Heart right ventricle (tissue), 16 donors: ENCODE measurements at regions not wholly inside any gene's neighbourhood (a gene's known extent, or its start where the extent isn't known, plus 50 kb on each side); places are given as distances from the start of the nearest gene placed in this dataset.
A peak's percentile ranks its signal among the peaks of the same experiment; 100 is the strongest.

Experiments
- ATAC-seq, 8 donors: fragments of 200-7000 bp; cut with Tn5 transposase; one replicate each; pipeline ENCODE4 v1.9.1; 2020; ENCODE audit warnings: mild to moderate bottlenecking in 8 of 8, moderate library complexity in 8 of 8, moderate number of reproducible peaks in 1 of 8
- DNase-seq, 2 donors: peaks; one replicate each; pipeline ENCODE4 v3.0.0-alpha.2; 2020
- H3K27ac ChIP-seq, 10 donors: fragments of 200-600 bp; sonication (generic) in 2 of 10; one replicate each; pipeline versions ENCODE4 v1.5.0 to v1.8.0; 2020 to 2022; ENCODE audit warnings: mild to moderate bottlenecking in 3 of 10
- H3K27me3 ChIP-seq, 7 donors: fragments of 200-600 bp; one replicate each; pipeline ENCODE4 v1.8.0; 2021 to 2022; ENCODE audit warnings: mild to moderate bottlenecking in 2 of 7
- H3K36me3 ChIP-seq, 9 donors: fragments of 200-600 bp; sonication (generic) in 1 of 9; one replicate each; pipeline versions ENCODE4 v1.5.0 to v1.8.0; 2020 to 2022; ENCODE audit warnings: mild to moderate bottlenecking in 2 of 9
- H3K4me1 ChIP-seq, 9 donors: fragments of 200-600 bp; sonication (generic) in 1 of 9; one replicate each; pipeline versions ENCODE4 v1.5.0 to v1.8.0; 2020 to 2022; ENCODE audit warnings: mild to moderate bottlenecking in 4 of 9
- H3K4me3 ChIP-seq, 10 donors: fragments of 200-600 bp; sonication (generic) in 2 of 10; one replicate each; pipeline versions ENCODE4 v1.5.0 to v1.8.0; 2020 to 2022; ENCODE audit warnings: mild to moderate bottlenecking in 7 of 10, moderate library complexity in 2 of 10
- H3K9me3 ChIP-seq, 11 donors: fragments of 200-600 bp in 10 of 11; sonication (generic) in 2 of 11; one replicate each; pipeline versions ENCODE4 v1.5.0 to v1.8.0; 2013 to 2022; ENCODE audit warnings: mild to moderate bottlenecking in 2 of 11, control low read depth in 1 of 11, moderate library complexity in 1 of 11
- WGBS, 2 donors: extraction: QIAGEN DNeasy Blood & Tissue Kit; methylation state at CpG; one replicate each; pipeline ENCODE4 v1.1.7; 2013; ENCODE audit warnings: inconsistent platforms in 1 of 2; 5-methylcytosine and 5-hydroxymethylcytosine counted together
- intact Hi-C, 10 donors: fragments of 100-400 bp; cut with DNase I; formaldehyde crosslinking; loops; one replicate each; pipeline versions ENCODE4 v1.11.1 to v1.14.2; 2022
- TF ChIP-seq, protein P1 (sequence below), 9 donors: fragments of 200-600 bp; sonication (generic) in 2 of 9; IDR thresholded peaks; one replicate each; pipeline versions ENCODE4 v1.5.0 to v1.8.0; 2021 to 2022; ENCODE audit warnings: antibody characterized with exemption in 9 of 9, mild to moderate bottlenecking in 5 of 9, moderate library complexity in 1 of 9
- donor health status: Arrhythmogenic right ventricular cardiomyopathy.
- donor health status: ischemic (EF 13 %, LVEDD 7.1; RV severe dilation, severe dysfunction).
- donor health status: healthy with polysubstance abuse.
- donor health status: DM: no; HTN: yes; CAD: no.
- donor health status: DM: no; HTN: no; CAD: no.
- donor health status: ischemic (EF 25% LVEDD 6.9; RV normal size, moderate dysfunction).
- donor health status: ischemic (EF 25% LVEDD 5.7; RV mildly dilated, moderate dysfunction).
- donor health status: healthy.
- donor health status: DM: yes; HTN: yes; CAD: no.
- donor health status: Ischemic cardiomyopathy.
- donor health status: ischemic (EF 35%, LVEDD 5.7; RV mildly dilated, moderate dysfunction).
- donor health status: nonischemic (EF 11% LVEDD 7.7; RV severe dilation, severe dysfunction).
- donor health status: DM: yes; HTN: yes; CAD: no.
- donor health status: PGD.
- donor health status: ischemic (EF 29% LVEDD 5.4; RV normal size, mild dysfunction).
- donor health status: nonischemic (EF 23%, LVEDD 6.1; RV moderate dilation, normal function).

DNA sequence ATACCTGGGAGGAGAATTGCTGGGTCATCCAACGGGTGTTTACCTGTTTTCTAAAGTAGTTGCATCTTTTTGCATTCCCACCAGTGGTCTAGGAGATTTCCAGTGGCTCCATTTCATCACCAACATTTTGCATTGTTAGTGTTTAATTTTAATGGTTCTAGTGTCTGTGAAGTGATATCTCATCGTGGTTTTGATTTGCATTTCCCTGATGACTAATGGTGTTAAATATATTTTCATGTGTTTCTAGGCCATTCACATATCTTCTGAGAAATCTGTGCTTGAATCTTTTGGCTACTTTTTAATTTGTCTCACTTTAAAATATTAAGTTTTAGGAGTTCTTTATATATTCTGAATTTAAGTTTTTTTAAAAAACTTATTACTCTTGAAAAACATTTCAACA, 439.6 kb downstream of the TMEM135 start:
- no peaks in the 10 kb centered on the region for H3K9me3 ChIP-seq
- ATAC-seq (no peak), DNase-seq (no peak)
- no peaks in the 10 kb centered on the region for H3K36me3 ChIP-seq
- TF ChIP-seq, protein P1, sequence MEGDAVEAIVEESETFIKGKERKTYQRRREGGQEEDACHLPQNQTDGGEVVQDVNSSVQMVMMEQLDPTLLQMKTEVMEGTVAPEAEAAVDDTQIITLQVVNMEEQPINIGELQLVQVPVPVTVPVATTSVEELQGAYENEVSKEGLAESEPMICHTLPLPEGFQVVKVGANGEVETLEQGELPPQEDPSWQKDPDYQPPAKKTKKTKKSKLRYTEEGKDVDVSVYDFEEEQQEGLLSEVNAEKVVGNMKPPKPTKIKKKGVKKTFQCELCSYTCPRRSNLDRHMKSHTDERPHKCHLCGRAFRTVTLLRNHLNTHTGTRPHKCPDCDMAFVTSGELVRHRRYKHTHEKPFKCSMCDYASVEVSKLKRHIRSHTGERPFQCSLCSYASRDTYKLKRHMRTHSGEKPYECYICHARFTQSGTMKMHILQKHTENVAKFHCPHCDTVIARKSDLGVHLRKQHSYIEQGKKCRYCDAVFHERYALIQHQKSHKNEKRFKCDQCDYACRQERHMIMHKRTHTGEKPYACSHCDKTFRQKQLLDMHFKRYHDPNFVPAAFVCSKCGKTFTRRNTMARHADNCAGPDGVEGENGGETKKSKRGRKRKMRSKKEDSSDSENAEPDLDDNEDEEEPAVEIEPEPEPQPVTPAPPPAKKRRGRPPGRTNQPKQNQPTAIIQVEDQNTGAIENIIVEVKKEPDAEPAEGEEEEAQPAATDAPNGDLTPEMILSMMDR (IDR thresholded peaks at IDR 0.05), result no peak
- intact Hi-C loops, result no loop called here
- no peak overlapping the region for H3K4me3 ChIP-seq
- 73 to 81% methylated on average over 2 of the region's 2 CpGs for WGBS, 2 donors
- H3K27ac ChIP-seq, result no peak overlapping the region
- no peaks in the 10 kb centered on the region for H3K4me1 ChIP-seq
- H3K27me3 ChIP-seq, result no peaks in the 10 kb centered on the region

DNA sequence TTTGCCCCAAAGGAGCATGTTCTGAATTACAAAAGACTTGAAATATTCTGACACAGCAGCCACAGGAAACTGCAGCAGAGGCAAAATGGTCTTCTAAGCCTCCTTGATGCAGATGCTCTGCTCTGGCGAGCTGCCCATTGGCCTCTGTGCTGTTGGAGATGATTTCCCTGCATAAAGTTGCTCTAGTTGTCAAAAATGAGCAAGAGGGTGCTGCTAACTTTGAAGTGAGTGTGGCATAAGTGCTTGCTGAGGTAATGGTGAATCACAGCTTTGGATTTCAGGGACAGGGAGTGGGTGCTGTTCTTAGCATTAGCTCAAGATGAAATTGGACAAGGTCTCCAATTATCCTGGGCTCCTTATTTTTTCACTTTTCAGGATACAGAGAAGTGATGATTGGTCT, 435.4 kb downstream of the TMEM135 start:
- DNase-seq, result no peak
- 71 to 80% methylated on average over 1 of the region's 1 CpG for WGBS, 2 donors
- Histone ChIP-seq H3K27ac (no peak overlapping the region), H3K27me3 (no peaks in the 10 kb centered on the region), H3K4me1 (no peaks in the 10 kb centered on the region), H3K9me3 (peaks cover 0 to 4% (median 0%) of the 10 kb centered on the region in 11 donors), H3K4me3 (no peak overlapping the region), H3K36me3 (no peaks in the 10 kb centered on the region)
- ATAC-seq, result no peak
- TF ChIP-seq, protein P1 (IDR thresholded peaks at IDR 0.05), result no peak
- intact Hi-C loops, result no loop called here

- Histone ChIP-seq H3K36me3 (no peaks in the 10 kb centered on the region), H3K9me3 (peaks cover 0 to 4% (median 0%) of the 10 kb centered on the region in 11 donors)
- 29 to 30% methylated on average over 2 of the region's 2 CpGs for WGBS, 2 donors
These were observed 428.5 kb downstream of the TMEM135 start for GRCh38 chr11:87466223-87466622.

GRCh38 chr11:87465716-87466115, 428.0 kb downstream of the TMEM135 start:
- intact Hi-C loops, result no loop called here
- H3K9me3 ChIP-seq, result peaks cover 0 to 4% (median 0%) of the 10 kb centered on the region in 11 donors
- DNase-seq (no peak), ATAC-seq (no peak)
- peaks cover 0 to 6% (median 0%) of the 10 kb centered on the region in 9 donors for H3K4me1 ChIP-seq
- no peaks in the 10 kb centered on the region for H3K27me3 ChIP-seq
- 72 to 74% methylated on average over 4 of the region's 4 CpGs for WGBS, 2 donors
- no peak overlapping the region for H3K4me3 ChIP-seq
- no peak overlapping the region for H3K27ac ChIP-seq
- TF ChIP-seq, protein P1 (IDR thresholded peaks at IDR 0.05), result no peak
- H3K36me3 ChIP-seq, result no peaks in the 10 kb centered on the region

More at GRCh38 chr11:87466223-87466622, 428.5 kb downstream of the TMEM135 start:
- intact Hi-C loops, result no loop called here
- Histone ChIP-seq H3K27ac (no peak overlapping the region), H3K4me1 (peaks cover 0 to 6% (median 0%) of the 10 kb centered on the region in 9 donors), H3K4me3 (no peak overlapping the region), H3K27me3 (no peaks in the 10 kb centered on the region)
- ATAC-seq (peak in 1 of 8 donors; percentile 58), DNase-seq (no peak)
- TF ChIP-seq, protein P1 (IDR thresholded peaks at IDR 0.05), result no peak
